AG04450 (cell line): ENCODE measurements at regions not wholly inside any gene's neighbourhood (a gene's known extent, or its start where the extent isn't known, plus 50 kb on each side); places are given as distances from the start of the nearest gene placed in this dataset.

Experiments used
- CTCF ChIA-PET: fragments of 300-600, 350-600 bp; formaldehyde crosslinking; extraction: SDS; loops from one replicate; lab custom pipeline; 2022; ENCODE audit warnings: antibody characterized with exemption, inconsistent platforms; lab: Charles Lee
- POLR2A ChIA-PET: fragments of 350-600 bp; formaldehyde crosslinking; extraction: SDS; loops from one replicate; lab custom pipeline; 2021; ENCODE audit warnings: antibody characterized with exemption, inconsistent platforms; lab: Yijun Ruan, JAX
- DNase-seq: peaks from one replicate; pipeline ENCODE4 v3.0.0-alpha.2; 2011; ENCODE audit warnings: low read depth, low spot score
- H3K27ac ChIP-seq: one replicate; pipeline ENCODE4 v1.5.1; 2012; ENCODE audit warnings: low read depth, low read length, control low read depth
- H3K27me3 ChIP-seq: one replicate; pipeline ENCODE4 v1.6.0; 2012; ENCODE audit warnings: low read length; ENCODE audit not compliant: control insufficient read depth, insufficient read depth
- H3K4me3 ChIP-seq: 2 replicates; pipeline ENCODE4 v1.5.1; 2011; ENCODE audit warnings: mild to moderate bottlenecking, low read depth, low read length, control low read depth
- H3K9me3 ChIP-seq: 2 replicates; pipeline ENCODE4 v1.5.1; 2012; ENCODE audit warnings: low read length; ENCODE audit not compliant: control insufficient read depth, insufficient read depth
- TF ChIP-seq, protein P1 (sequence below): IDR thresholded peaks from 2 replicates; pipeline ENCODE4 v1.5.1; 2011; ENCODE audit warnings: low read depth, low read length, control low read depth, inconsistent platforms

DNA sequence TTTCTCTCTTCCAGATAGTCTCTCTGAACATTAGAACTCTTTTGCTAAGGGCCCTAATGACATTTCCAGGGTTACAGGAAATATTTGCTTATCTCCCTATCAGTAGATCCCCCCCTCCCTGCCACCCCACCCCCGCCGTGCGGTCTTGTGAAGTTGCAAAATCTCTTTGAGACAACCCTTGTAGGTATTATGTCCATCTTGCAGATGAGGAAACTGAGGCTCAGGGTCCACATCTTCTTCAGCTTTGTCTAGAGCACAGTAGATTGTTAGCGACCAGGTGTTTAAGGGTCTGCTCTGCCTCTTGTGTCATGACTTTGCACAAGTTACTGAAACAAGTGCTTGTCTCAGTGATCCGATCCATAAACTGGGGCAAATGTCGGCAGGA lies 65.8 kb upstream of the GATA6 start:
- Histone ChIP-seq H3K27me3 (peaks cover 6% of the 10 kb centered on the region), H3K9me3 (no peaks in the 10 kb centered on the region), H3K27ac (no peak overlapping the region), H3K4me3 (no peak overlapping the region)
- POLR2A ChIA-PET: no interaction called here
- CTCF ChIA-PET: no interaction called here
- TF ChIP-seq, protein P1, sequence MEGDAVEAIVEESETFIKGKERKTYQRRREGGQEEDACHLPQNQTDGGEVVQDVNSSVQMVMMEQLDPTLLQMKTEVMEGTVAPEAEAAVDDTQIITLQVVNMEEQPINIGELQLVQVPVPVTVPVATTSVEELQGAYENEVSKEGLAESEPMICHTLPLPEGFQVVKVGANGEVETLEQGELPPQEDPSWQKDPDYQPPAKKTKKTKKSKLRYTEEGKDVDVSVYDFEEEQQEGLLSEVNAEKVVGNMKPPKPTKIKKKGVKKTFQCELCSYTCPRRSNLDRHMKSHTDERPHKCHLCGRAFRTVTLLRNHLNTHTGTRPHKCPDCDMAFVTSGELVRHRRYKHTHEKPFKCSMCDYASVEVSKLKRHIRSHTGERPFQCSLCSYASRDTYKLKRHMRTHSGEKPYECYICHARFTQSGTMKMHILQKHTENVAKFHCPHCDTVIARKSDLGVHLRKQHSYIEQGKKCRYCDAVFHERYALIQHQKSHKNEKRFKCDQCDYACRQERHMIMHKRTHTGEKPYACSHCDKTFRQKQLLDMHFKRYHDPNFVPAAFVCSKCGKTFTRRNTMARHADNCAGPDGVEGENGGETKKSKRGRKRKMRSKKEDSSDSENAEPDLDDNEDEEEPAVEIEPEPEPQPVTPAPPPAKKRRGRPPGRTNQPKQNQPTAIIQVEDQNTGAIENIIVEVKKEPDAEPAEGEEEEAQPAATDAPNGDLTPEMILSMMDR: no peak
- no peak for DNase-seq

GRCh38 chr18:22106536-22107292 lies 62.7 kb upstream of the GATA6 start:
- ChIA-PET POLR2A (no interaction called here), CTCF (no interaction called here)
- no peak for DNase-seq
- H3K27ac ChIP-seq: no peak overlapping the region
- TF ChIP-seq, protein P1: no peak
- no peaks in the 10 kb centered on the region for H3K9me3 ChIP-seq
- peaks cover 9% of the 10 kb centered on the region for H3K27me3 ChIP-seq
- H3K4me3 ChIP-seq: no peak overlapping the region

DNA sequence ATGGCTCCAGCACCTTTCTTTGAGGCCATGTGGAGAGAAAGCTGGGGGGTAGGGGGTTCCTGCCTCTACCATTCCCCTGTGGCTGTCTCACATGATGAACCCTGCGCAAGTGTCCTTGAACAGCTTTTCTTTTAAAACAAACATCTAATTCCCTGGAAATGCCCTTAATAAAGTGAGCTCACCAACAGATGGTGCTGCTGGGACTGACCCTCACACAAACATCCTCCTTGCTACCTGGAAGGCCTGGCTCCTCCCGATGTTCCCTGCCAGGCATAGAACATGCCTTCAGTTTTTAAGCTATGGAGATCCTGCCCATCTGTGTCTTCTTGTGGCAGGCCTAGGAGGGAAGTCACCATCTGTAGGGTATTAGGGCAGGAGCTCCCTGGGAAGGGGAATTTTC lies 60.7 kb upstream of the GATA6 start:
- H3K9me3 ChIP-seq: no peaks in the 10 kb centered on the region
- no peak overlapping the region for H3K4me3 ChIP-seq
- H3K27ac ChIP-seq: no peak overlapping the region
- DNase-seq: no peak
- H3K27me3 ChIP-seq: peaks cover 6% of the 10 kb centered on the region
- TF ChIP-seq, protein P1: no peak
- POLR2A ChIA-PET: no interaction called here
- CTCF ChIA-PET: interaction anchor here (0.5 to 1.0 kb wide), 3 partner anchors 35 to 454 kb away, joined by 3 to 4 read pairs (median 4); no protein-coding TSS in a partner anchor

- peaks cover 11% of the 10 kb centered on the region for H3K27me3 ChIP-seq
- H3K4me3 ChIP-seq: no peak overlapping the region
- no peak for DNase-seq
- TF ChIP-seq, protein P1: no peak
- CTCF ChIA-PET: no interaction called here
- no peaks in the 10 kb centered on the region for H3K9me3 ChIP-seq
- H3K27ac ChIP-seq: no peak overlapping the region
- POLR2A ChIA-PET: no interaction called here
Measured at GRCh38 chr18:22109535-22109934, 59.9 kb upstream of the GATA6 start.

- H3K9me3 ChIP-seq: no peaks in the 10 kb centered on the region
- H3K27me3 ChIP-seq: peaks cover 15% of the 10 kb centered on the region
- no peak overlapping the region for H3K4me3 ChIP-seq
- CTCF ChIA-PET: no interaction called here
- DNase-seq: no peak
- POLR2A ChIA-PET: no interaction called here
- no peak overlapping the region for H3K27ac ChIP-seq
- TF ChIP-seq, protein P1: no peak
Measured at GRCh38 chr18:22110461-22110924, 58.9 kb upstream of the GATA6 start.
